GM19240 (cell line): ENCODE measurements at regions not wholly inside any gene's neighbourhood (a gene's known extent, or its start where the extent isn't known, plus 50 kb on each side); places are given as distances from the start of the nearest gene placed in this dataset.
"Not testable (repeated sequence)": the region's sequence is repeated elsewhere in the genome, so short reads cannot be mapped to it uniquely, and the experiment has no call there.

Experiments
- DNase-seq: peaks from one replicate; pipeline ENCODE4 v3.0.0; 2011; ENCODE audit warnings: low spot score; ENCODE audit not compliant: insufficient read length

- DNase-seq: no peak
These were observed 605.2 kb upstream of the NR3C2 start for GRCh38 chr4:149047368-149047767.

DNA sequence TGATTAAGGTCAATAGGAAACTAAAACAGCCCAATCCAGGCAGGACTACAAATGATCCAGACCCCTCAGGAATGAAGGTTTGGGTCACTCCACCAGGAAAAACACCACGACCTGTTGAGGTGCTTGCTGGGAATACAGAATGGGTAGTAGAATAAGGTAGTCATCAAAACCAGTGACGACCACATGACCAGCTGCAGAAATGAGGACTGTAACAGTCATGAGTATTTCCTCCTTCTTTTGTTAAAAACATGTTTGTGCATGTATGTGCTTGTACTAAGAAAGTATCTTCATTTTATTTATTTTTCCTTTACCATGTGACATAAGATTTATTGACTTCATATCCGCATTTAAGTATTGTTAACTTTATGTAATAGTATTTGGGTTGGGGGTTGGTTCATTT is 603.5 kb upstream of the NR3C2 start:
- DNase-seq: no peak

DNA sequence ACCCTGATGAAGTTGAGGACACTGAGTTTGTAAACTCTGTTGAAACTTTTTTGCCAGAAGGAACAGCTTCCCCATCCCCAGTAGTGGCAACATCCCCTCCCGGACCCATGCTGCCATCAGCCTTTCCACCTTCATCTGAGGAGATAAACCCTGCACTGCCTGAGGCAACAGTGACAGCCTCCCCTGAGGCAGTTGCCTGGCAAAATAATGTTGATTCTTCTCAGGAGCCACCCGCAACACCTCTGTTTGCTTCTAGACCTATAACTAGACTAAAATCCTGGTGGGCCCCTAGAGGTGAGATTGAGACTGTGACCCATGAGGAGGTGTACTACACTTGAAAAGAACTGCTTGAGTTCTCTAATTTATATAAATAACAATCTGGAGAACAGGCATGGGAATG is 597.6 kb upstream of the NR3C2 start:
- DNase-seq: not testable (repeated sequence)

GRCh38 chr4:149031399-149031798 is 589.2 kb upstream of the NR3C2 start:
- no peak for DNase-seq

DNA sequence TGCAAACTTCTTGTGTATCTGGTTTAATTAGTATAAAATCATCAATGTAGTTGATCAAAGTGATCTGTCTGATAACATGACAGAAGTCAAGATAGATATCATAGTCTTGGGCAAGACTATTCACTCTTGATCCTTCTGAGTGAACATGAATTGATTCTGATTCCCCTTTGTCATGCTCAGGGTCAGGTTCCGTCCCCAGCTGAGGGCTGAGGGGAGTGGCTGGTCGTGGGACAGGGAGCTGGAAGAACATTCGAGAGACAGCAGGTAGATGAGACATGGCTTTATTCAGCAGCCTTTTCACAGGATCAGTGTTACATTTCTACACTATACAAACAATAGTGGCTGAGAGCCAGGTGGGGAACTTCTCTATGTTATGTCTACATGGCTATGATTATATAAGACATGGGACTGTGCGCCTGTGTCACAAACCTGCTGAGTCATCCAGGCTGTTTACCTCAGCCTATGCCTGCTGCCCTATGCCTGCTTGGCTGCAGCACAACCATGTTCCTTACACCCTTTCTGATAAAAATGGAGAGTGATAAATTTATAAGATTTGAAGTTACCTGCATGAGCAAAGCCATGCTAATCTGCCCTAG is 586.9 kb upstream of the NR3C2 start:
- no peak for DNase-seq

GRCh38 chr4:149026696-149027095 is 584.5 kb upstream of the NR3C2 start:
- DNase-seq: no peak

DNA sequence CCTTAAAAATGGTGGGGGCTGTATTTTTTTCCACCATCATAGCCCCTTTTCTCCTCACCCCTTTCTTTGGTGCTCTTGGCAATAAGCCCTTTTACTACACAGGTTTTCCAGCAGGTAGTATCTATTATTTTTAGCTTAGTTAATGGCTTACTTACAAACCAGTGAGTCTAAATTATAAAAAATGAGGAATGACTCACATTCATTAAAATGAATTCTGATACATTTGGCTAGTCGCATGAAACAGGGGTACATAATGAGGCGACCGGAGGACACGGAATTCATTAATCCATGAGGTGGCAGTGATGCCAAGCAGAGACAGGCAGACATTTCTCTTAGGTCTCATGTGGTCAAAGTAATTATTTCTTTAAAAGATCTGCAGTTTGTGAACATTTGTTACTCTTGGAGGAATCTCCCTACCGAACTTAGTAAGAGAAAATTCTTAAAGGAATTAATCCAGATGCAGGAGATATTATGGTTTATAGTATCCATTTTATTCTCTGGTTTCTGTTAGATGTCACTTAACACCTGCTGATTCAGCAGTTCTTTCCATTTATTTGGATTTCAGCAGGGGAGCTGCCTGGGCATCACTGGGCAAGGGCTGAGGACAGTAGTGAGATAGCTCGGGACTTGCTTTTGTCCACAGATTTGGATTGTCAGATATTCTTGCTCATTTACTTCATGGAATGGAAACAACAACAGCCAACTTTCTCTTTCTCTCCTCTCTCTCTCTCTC is 575.0 kb upstream of the NR3C2 start:
- no peak for DNase-seq

DNA sequence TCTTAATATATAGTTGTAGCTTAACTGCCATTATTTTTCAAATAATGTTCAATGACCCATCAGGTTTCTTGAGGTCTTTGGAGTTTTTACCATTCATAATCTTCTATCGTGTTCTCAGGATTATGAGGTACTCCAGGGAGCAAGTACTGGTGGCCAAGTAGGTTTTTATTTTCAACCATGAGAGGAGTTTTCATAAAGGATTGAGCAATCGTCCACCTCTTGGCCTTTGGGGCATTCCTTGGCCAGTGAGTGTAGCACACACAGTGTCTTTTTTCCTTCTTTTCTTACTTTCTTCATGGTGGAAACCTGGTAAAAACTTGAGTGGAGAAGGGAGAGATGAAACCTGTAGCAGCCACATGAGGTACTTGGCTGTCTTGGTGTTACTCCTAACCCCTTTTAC is 567.0 kb upstream of the NR3C2 start:
- DNase-seq: no peak

DNA sequence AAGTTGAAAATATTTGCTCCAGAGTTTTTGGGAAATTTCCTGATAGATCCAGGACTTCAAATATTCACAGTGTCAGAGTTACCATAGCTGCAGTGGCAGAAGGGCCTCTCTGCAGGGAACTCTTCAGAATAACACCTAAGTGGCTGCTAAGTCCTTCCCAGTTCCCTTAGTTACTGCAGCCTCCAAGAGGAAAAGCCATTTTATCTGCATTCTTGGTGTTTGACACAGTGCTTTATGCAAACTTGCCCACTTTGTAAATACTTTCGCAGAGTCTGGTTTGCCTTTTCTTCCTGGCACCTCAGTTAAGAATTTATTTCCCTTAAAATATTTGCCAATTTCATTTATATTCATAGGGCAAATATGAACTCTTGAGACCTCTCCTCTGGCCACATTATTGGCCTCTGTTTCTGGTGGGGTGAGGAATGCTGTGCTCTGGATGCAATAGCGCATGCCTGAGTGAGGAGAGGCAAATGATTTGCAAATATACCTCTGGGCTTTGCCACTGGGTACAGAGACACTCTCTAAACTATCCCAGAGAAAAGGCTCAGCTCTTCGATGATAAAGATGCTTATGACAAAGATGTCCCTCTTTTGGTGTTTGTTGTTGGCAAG is 566.3 kb upstream of the NR3C2 start:
- DNase-seq: no peak

GRCh38 chr4:149005191-149005590 is 563.0 kb upstream of the NR3C2 start:
- DNase-seq: no peak

GRCh38 chr4:148999924-149000323 is 557.7 kb upstream of the NR3C2 start:
- DNase-seq: no peak

DNA sequence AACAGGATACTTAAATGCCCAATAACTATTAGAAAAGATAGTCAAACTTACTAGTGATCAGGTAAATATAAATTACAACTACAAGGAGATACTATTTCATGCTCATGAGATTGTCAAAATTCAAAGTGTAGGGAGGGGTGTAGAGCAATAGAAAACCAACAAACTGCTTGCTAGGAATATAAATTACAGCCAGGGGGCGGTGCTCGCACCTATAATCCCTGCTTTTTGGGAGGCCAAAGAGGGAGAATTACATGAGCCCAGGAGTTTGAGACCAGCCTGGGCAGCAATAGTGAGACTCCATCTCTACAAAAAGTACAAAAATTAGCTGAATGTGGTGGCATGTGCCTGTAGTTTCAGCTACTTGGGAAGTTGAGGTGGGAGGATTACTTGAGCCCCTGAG is 556.5 kb upstream of the NR3C2 start:
- no peak for DNase-seq

DNA sequence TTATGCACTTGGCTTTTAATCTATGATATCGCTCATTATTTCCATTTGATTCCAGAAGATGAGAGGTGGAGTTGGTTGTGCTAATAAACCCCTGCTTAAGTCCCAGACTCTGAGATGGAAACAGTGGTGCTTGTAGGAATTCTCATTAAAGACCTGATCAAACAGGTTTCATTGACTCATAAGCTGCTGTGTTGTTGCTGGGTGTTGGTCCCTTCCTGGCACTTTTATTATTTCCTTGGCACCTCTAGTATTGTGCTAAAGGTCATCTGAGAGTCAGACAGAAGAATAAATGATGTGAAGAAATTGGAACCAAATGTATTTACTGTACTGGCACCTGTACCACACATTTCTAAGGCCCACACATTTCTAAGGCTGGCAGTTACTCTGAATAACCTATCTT is 544.7 kb upstream of the NR3C2 start:
- DNase-seq: no peak

DNA sequence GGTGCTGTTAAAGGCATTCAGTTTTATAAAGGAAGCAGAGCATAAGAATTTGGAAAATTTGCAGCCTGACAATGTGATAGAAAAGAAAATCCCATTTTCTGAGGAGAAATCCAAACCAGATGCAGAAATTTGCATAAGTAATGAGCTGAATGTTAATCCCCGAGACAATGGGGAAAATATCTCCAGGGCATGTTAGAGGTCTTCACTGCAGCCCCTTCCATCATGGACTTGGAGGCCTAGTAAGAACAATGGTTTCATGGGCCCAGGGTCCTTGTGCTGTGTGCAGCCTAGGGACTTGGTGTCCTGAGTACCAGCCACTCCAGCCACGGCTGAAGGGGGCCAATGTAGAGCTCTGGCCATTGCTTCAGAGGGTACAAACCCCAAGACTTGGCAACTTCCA is 542.7 kb upstream of the NR3C2 start:
- no peak for DNase-seq

- no peak for DNase-seq
These were observed 540.0 kb upstream of the NR3C2 start for GRCh38 chr4:148982200-148982599.

DNA sequence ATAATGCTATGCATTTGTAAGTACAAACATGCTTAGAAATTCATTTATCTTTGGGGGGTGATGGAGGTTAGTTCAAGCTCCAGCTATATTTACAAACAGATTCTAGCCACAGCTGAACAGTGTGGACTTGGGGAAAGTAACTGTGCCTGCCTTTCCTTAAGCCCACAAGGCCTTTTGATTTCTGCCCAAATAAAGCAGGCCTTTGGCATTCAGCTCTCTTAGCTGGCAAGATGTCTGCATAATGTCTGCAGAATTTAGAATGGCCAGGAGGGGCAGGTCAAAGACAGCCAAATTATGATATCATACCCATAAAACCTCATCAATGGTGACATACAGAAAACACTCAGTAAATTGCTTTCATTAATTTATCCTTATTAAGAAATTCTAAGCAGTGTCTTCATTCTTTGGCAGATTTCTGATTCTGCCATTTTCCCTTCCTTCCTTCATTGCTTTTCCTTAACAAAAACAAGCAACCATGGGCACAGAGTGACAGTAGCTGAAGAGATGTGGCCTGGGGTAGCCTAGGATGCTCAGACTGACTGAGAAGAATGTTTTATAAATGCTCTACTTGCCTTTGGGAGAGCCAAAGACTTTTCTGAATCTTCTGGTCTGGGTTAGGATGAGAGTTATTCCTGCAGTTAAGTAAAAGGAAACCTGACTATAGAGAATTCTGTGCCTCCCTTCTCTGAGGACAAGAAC is 538.7 kb upstream of the NR3C2 start:
- DNase-seq: no peak

DNA sequence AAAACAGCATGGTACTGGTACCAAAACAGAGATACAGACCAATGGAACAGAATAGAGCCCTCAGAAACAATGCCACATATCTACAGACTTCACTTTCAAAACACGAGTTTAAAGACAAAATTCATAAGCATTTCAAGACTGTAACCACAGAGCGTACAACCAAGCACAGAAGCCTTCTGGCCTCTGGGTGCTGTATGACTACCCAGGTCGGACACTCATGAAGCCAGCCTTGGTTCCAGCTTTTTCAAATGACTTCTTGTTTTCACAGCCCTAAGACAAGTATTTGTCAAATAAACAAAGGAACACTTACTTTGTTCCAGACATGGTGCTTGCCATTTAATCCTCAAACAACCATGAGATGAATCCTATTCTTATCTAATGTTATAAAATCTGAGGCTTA is 536.1 kb upstream of the NR3C2 start:
- no peak for DNase-seq

GRCh38 chr4:148975464-148975863 is 533.2 kb upstream of the NR3C2 start:
- no peak for DNase-seq

- no peak for DNase-seq
These were observed 522.9 kb upstream of the NR3C2 start for GRCh38 chr4:148965080-148965479.

DNA sequence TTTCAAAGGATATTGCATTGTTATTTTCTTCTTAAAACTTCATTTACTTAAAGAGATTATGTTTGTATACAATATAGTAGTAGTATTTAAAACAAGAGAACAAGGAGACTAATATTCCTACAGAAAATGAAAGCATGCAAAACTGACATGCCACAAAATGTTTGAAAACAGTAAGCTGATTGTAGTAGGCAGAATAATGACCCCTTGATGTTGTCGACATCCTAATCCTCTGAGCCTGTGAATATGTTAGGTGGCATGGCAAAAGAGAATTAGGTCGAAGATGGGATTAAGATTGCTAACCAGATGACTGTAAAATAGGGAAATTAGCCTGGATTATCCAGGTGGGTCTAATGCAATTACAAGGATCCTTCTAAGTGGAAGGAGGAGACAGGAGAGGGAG is 522.2 kb upstream of the NR3C2 start:
- DNase-seq: no peak

- no peak for DNase-seq
These were observed 520.5 kb upstream of the NR3C2 start for GRCh38 chr4:148962539-148963290.

GRCh38 chr4:148961526-148961925 is 519.3 kb upstream of the NR3C2 start:
- no peak for DNase-seq
